HEK293T (cell line): ENCODE measurements at regions not wholly inside any gene's neighbourhood (a gene's known extent, or its start where the extent isn't known, plus 50 kb on each side); places are given as distances from the start of the nearest gene placed in this dataset.
"Not testable (repeated sequence)": the region's sequence is repeated elsewhere in the genome, so short reads cannot be mapped to it uniquely, and the experiment has no call there.

Experiments used
- CTCF ChIA-PET: fragments of 350-600 bp; formaldehyde crosslinking; extraction: SDS; loops from one replicate; lab custom pipeline; 2021; ENCODE audit warnings: antibody characterized with exemption, inconsistent platforms; lab: Yijun Ruan, JAX
- POLR2A ChIA-PET: fragments of 350-600 bp; formaldehyde crosslinking; extraction: SDS; loops from one replicate; lab custom pipeline; 2020; ENCODE audit warnings: antibody characterized with exemption, inconsistent platforms; lab: Yijun Ruan, JAX
- DNase-seq: peaks from one replicate; pipeline ENCODE4 v3.0.0; 2012; ENCODE audit warnings: mixed read lengths; ENCODE audit errors: extremely low spot score
- ARNT ChIP-seq: fragments of 450-650 bp; IDR thresholded peaks from 2 replicates; pipeline ENCODE4 v1.6.1; 2017; ENCODE audit warnings: mild to moderate bottlenecking
- BHLHE40 ChIP-seq: fragments of 450-650 bp; IDR thresholded peaks from 2 replicates; pipeline ENCODE4 v1.6.1; 2016; ENCODE audit warnings: mild to moderate bottlenecking, moderate library complexity, borderline replicate concordance
- CTBP1 ChIP-seq: fragments of 450-650 bp; IDR thresholded peaks from 2 replicates; pipeline ENCODE4 v1.6.1; 2016; ENCODE audit warnings: borderline replicate concordance
- ELF4 ChIP-seq: fragments of 450-650 bp; IDR thresholded peaks from 2 replicates; pipeline ENCODE4 v1.6.1; 2017; ENCODE audit warnings: antibody characterized with exemption
- FOXA1 ChIP-seq: fragments of 450-650 bp; IDR thresholded peaks from 2 replicates; pipeline ENCODE4 v1.6.1; 2016; ENCODE audit warnings: mild to moderate bottlenecking
- FOXK2 ChIP-seq: fragments of 450-650 bp; IDR thresholded peaks from 2 replicates; pipeline ENCODE4 v1.6.1; 2016; ENCODE audit warnings: mild to moderate bottlenecking
- FOXM1 ChIP-seq: fragments of 450-650 bp; IDR thresholded peaks from 2 replicates; pipeline ENCODE4 v1.6.1; 2017; ENCODE audit warnings: mild to moderate bottlenecking, borderline replicate concordance
- HDGF ChIP-seq: fragments of 450-650 bp; IDR thresholded peaks from 2 replicates; pipeline ENCODE4 v1.6.1; 2017; ENCODE audit warnings: antibody characterized with exemption, borderline replicate concordance
- L3MBTL2 ChIP-seq: fragments of 450-650 bp; conservative IDR thresholded peaks from 2 replicates; pipeline ENCODE4 v1.6.1; 2016; ENCODE audit warnings: mild to moderate bottlenecking
- LEF1 ChIP-seq: fragments of 450-650 bp; IDR thresholded peaks from 2 replicates; pipeline ENCODE4 v1.6.1; 2017; ENCODE audit warnings: mild to moderate bottlenecking, borderline replicate concordance
- NFRKB ChIP-seq: fragments of 450-650 bp; IDR thresholded peaks from 2 replicates; pipeline ENCODE4 v1.6.1; 2016; ENCODE audit warnings: mild to moderate bottlenecking, moderate library complexity
- PKNOX1 ChIP-seq: fragments of 450-650 bp; IDR thresholded peaks from 2 replicates; pipeline ENCODE4 v1.6.1; 2016
- SP1 ChIP-seq: fragments of 450-650 bp; IDR thresholded peaks from 2 replicates; pipeline ENCODE4 v1.6.1; 2017
- SUZ12 ChIP-seq: fragments of 450-650 bp; IDR thresholded peaks from 2 replicates; pipeline ENCODE4 v1.6.1; 2016; ENCODE audit warnings: mild to moderate bottlenecking
- TARDBP ChIP-seq: fragments of 450-650 bp; IDR thresholded peaks from 2 replicates; pipeline ENCODE4 v1.6.1; 2016
- ZNF384 ChIP-seq: fragments of 450-650 bp; IDR thresholded peaks from 2 replicates; pipeline ENCODE4 v1.6.1; 2016

GRCh38 chr6:120279466-120280167 is 930.1 kb upstream of the MAN1A1 start:
- CTCF ChIA-PET, result no interaction called here
- DNase-seq, result no peak
- POLR2A ChIA-PET, result no interaction called here
- no peak for TF ChIP-seq NFRKB

- no peak for DNase-seq
- POLR2A ChIA-PET, result no interaction called here
- CTCF ChIA-PET, result no interaction called here
- TF ChIP-seq TARDBP (no peak), CTBP1 (no peak), FOXA1 (no peak), ZNF384 (no peak), BHLHE40 (no peak)
Measured at GRCh38 chr6:120278689-120279396, 929.3 kb upstream of the MAN1A1 start.

- DNase-seq, result no peak
- ChIA-PET CTCF (no interaction called here), POLR2A (no interaction called here)
- TF ChIP-seq CTBP1 (no peak), HDGF (no peak), NFRKB (no peak), ARNT (no peak)
Measured at GRCh38 chr6:120274547-120274946, 925.0 kb upstream of the MAN1A1 start.

GRCh38 chr6:120273411-120273810 is 923.9 kb upstream of the MAN1A1 start:
- CTCF ChIA-PET, result no interaction called here
- DNase-seq, result no peak
- no peak for TF ChIP-seq FOXA1
- no peak for TF ChIP-seq L3MBTL2
- TF ChIP-seq FOXK2, result no peak
- no peak for TF ChIP-seq PKNOX1
- no peak for TF ChIP-seq SUZ12
- no peak for TF ChIP-seq LEF1
- no peak for TF ChIP-seq TARDBP
- no peak for TF ChIP-seq HDGF
- TF ChIP-seq NFRKB, result no peak
- no peak for TF ChIP-seq CTBP1
- TF ChIP-seq ZNF384, result no peak
- TF ChIP-seq SP1, result no peak
- no peak for TF ChIP-seq BHLHE40
- no peak for TF ChIP-seq ELF4
- TF ChIP-seq ARNT, result no peak
- no peak for TF ChIP-seq FOXM1
- POLR2A ChIA-PET, result no interaction called here

- DNase-seq, result no peak
- POLR2A ChIA-PET, result no interaction called here
- TF ChIP-seq SP1 (no peak), BHLHE40 (no peak), ELF4 (no peak), FOXA1 (no peak), ARNT (no peak), PKNOX1 (no peak), LEF1 (no peak)
- CTCF ChIA-PET, result interaction anchor here (0.7 kb wide), 1 partner anchor 140 kb away, joined by 3 read pairs; no protein-coding TSS in a partner anchor
Measured at GRCh38 chr6:120272038-120272437, 922.5 kb upstream of the MAN1A1 start.

- DNase-seq, CTCF ChIA-PET, POLR2A ChIA-PET: not testable (repeated sequence)
Measured at GRCh38 chr6:120268256-120268655, 918.7 kb upstream of the MAN1A1 start.

GRCh38 chr6:120262354-120262753 is 912.8 kb upstream of the MAN1A1 start:
- no peak for TF ChIP-seq ELF4
- TF ChIP-seq NFRKB, result no peak
- no peak for TF ChIP-seq ZNF384
- no peak for TF ChIP-seq LEF1
- TF ChIP-seq CTBP1, result no peak
- no peak for TF ChIP-seq SP1
- TF ChIP-seq FOXK2, result no peak
- no peak for TF ChIP-seq HDGF
- TF ChIP-seq SUZ12, result no peak
- TF ChIP-seq FOXA1, result no peak
- TF ChIP-seq BHLHE40, result no peak
- no peak for TF ChIP-seq L3MBTL2
- TF ChIP-seq PKNOX1, result no peak
- TF ChIP-seq TARDBP, result no peak
- TF ChIP-seq ARNT, result no peak
- CTCF ChIA-PET, result no interaction called here
- DNase-seq, result no peak
- POLR2A ChIA-PET, result no interaction called here
